GM18867 (cell line): ENCODE measurements at regions not wholly inside any gene's neighbourhood (a gene's known extent, or its start where the extent isn't known, plus 50 kb on each side); places are given as distances from the start of the nearest gene placed in this dataset.

Source experiments
- ATAC-seq: cut with Tn5 transposase; IDR thresholded peaks from one replicate; pipeline ENCODE4 v1.9.1; 2021; ENCODE audit warnings: mild to moderate bottlenecking, moderate library complexity; ENCODE audit not compliant: unreplicated experiment

- ATAC-seq, result no peak
Observed at GRCh38 chr1:191865479-191865878, 292.8 kb upstream of the RGS18 start.

GRCh38 chr1:191866155-191866554 is 292.1 kb upstream of the RGS18 start:
- ATAC-seq, result no peak

- peak; percentile 29 for ATAC-seq
Observed at GRCh38 chr1:191869790-191870312, 288.4 kb upstream of the RGS18 start.

- peak; percentile 71 for ATAC-seq
Observed at GRCh38 chr1:191870490-191870889, 287.8 kb upstream of the RGS18 start.

GRCh38 chr1:191875994-191876393 is 282.3 kb upstream of the RGS18 start:
- ATAC-seq, result no peak

DNA sequence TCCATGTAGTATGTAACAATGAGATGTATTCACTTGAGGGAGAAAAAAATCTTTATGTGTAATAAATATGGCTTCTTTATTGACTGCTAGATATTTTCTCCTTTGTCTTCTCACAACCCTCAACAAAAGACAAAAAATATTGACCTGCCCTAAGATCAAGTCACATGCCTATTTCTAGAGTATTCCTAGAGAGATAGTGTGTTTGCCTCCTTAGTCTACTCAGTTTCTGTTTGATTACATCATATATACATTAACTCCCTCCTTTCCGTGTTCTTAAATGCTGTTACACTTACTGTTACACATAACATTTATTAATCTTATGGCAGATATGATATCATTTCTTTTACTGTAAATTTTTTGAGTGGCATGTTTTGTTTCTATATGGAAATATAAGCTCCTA is 281.6 kb upstream of the RGS18 start:
- no peak for ATAC-seq

- no peak for ATAC-seq
Observed at GRCh38 chr1:191882870-191883269, 275.4 kb upstream of the RGS18 start.

DNA sequence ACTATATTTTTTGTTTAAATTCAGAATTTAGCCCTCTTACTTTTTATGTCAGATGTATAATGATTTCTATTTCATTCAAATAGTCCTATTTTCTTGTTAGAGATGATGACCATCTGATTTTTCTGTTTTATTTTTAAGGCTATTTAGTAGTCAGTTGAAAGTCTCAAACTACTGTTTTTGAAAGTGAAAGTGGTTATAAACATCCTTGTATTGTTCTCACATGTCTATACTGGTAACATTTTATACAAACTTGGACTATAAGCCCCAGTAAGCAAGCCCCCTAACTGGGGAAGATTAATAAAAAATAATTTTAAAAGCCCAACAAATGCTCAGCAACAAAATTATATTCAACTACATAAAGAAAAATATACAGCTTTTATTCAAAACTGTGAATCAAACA is 271.3 kb upstream of the RGS18 start:
- peak; percentile 66 for ATAC-seq

GRCh38 chr1:191888996-191889622 is 269.2 kb upstream of the RGS18 start:
- peak; percentile 54 for ATAC-seq

GRCh38 chr1:191889623-191890003 is 268.6 kb upstream of the RGS18 start:
- peak; percentile 41 for ATAC-seq

- no peak for ATAC-seq
Observed at GRCh38 chr1:191890433-191891088, 267.7 kb upstream of the RGS18 start.

DNA sequence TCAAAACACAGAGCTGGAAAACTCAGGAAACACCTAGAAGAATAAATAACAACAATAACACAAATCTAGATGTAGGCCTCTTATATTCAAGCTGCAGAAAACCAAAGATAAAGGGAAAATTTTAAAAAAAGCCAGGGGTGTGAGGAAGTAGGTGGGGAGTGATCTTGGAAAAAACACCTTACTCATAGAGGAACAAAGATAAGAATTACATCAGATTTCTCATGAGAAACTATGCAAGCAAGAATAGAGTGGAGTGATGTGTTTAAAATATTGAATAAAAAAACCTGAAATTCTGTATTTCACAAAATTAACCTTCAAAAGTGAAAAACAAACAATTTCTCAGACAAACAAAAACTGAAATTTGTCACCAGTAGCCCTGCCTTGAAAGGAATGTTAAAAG is 265.5 kb upstream of the RGS18 start:
- ATAC-seq, result no peak

- no peak for ATAC-seq
Observed at GRCh38 chr1:191895049-191895448, 263.2 kb upstream of the RGS18 start.

DNA sequence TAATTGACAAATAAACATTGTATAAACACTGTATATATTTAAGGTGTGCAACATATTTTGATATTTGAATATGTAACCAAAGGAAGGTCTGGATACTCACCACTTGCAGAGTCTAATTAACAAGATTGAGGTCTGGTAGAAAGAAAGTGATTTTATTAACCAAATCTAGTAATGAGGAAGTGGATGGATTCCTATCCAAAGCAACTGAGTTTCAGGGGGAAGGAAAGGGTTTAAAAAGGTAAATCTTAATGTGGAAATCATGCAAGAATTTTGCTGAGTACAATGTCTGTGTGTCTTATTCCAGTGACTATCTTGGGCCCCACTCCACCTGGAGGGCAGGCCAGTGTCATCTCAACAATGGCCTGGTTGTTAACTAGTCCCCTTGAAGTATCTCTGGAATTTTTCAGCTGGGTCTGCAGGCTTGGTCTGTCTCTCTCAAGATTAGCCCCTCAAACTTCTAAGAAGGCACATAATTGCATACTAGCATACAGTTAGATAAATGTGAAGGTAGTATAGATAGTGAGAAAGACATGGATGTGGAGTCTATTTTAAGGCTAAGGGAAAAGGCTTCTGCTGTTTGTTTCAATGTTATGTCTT is 262.7 kb upstream of the RGS18 start:
- ATAC-seq, result no peak

DNA sequence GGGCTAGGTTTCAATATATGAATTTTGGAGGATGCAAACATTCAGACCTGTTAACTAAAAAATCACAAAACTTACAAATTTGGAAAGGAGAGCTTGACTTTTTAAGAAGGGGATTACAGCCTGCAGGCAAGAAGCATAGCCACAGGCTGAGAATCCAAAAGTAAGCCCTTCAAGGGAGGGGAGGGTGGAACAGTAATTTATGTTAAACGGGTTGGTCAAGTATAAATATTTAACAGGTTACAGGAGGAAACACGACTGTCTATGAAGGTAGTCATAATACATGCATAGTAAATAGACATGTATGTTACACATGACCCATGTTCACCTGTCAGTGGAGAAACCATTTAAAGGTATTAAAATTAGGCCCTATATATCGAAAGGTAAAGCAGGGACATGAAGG is 261.1 kb upstream of the RGS18 start:
- ATAC-seq, result no peak

GRCh38 chr1:191901651-191902050 is 256.6 kb upstream of the RGS18 start:
- no peak for ATAC-seq

DNA sequence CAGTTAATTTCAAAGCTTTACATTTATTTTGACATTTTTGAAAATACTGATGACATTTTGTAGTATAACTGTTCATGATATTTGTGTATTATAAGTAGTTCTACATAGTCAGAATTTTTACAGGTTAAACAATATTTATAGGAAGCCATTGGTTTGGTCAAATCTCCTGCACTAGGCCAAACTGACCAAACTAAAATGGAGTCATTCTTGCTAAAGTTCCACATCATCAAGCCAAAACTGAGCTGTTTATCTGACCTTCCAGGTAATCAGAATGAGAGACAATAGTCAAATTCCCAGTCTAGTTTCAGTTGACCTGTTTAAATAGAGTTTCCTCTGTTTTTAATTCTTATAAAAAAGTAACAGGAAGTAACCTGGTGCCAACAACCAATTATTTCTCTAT is 253.3 kb upstream of the RGS18 start:
- ATAC-seq, result no peak

- no peak for ATAC-seq
Observed at GRCh38 chr1:191905781-191906180, 252.5 kb upstream of the RGS18 start.

DNA sequence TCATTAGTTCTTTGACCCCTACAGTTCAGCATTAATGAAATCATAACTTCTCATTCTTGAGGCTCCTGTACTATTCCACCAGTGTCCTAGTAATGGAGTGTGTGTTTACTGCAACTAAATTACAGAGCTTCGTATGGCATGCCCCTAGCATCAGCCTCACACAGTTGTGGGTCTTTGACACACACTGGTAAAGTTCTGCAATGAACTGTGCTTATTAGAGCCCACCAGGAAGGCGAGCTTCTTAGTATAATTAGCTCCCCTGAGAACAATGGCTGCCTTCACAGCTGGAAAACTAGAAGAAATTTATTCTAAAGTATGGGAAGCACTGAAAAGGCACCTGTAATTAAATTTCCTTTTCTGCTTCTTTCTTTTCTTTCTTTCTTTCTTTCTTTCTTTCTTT is 251.1 kb upstream of the RGS18 start:
- no peak for ATAC-seq

DNA sequence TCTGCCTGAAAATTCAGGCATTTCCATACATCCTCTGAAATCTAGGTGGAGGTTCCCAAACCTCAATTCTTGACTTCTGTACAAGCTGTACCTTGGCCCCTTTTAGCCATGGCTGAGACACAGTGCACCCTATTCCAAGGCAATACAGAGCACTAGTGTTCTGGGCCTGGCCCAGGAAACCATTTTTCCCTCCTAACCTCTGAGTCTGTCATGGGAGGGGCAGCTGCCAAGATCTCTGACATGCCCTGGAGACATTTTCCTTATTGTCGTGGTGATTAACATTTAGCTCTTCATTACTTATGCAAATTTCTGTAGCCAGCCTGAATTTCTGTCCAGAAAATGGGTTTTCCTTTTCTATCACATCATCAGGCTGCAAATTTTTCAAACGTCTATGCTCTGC is 248.0 kb upstream of the RGS18 start:
- ATAC-seq, result no peak

DNA sequence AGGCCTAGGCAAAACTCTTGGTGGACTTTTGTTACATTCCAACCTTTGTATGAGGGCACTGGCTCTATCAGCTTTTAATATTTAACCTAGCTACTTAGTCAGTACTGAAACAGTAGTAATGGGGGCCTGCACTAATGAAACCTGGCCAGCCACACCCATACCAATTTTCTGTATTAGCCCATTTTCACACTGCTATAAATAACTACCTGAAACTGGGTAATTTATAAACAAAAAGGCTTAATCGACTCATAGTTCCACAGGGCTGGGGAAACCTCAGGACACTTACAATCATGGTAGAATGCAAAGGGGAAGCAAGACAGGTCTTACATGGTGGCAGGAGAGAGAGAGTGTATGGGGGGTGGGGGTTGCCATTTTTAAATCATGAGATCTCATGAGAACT is 245.7 kb upstream of the RGS18 start:
- ATAC-seq, result peak; percentile 66

DNA sequence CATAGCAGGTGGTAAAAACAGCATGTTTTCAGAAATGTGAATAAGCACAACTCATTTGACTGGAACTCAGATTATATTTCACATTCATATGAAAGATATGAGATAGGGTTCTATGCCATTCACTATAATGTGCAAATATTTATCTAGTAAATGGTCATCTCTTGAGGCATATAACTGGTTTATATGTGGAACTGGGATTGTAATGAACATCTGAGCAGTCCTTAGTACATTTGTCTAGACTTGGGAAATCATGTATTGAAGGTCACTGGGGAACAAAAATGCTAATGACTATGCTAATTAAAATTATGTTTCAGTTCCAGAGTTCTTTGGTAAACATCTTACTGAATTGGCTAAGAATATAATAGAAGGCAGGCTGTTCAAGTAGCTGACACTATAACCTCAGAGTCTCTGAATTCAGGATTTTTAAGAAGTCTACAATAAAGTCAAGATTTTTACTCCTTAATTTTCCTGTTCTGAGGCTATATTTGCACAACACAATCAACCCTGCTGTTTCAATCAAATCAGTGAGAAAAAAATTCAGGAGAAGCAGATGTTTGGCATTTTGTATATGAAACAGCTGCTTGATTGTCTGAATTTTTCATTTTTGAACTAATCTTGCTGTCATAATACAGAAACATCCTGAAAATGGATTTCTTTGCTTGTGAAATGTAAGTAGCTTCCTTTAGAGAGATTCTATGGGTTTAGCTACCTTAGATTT is 244.8 kb upstream of the RGS18 start:
- no peak for ATAC-seq
